Esophagus muscularis mucosa (tissue), 4 donors: ENCODE measurements at regions not wholly inside any gene's neighbourhood (a gene's known extent, or its start where the extent isn't known, plus 50 kb on each side); places are given as distances from the start of the nearest gene placed in this dataset.

ENCODE experiments used
- DNase-seq: peaks from one replicate; pipeline ENCODE4 v3.0.0-alpha.2; 2017; ENCODE audit errors: extremely low spot score
- H3K27ac ChIP-seq, 4 donors: fragments of 200-600 bp; sonication (generic); replicated peaks in 1 of 4; 1 replicate in 3 of 4; 2 replicates in 1 of 4; pipeline ENCODE4 v1.5.1; 2016 to 2019; ENCODE audit warnings: mild to moderate bottlenecking in 1 of 4
- H3K27me3 ChIP-seq, 4 donors: fragments of 200-600 bp; sonication (generic); one replicate each; pipeline versions ENCODE4 v1.5.1 to v1.6.0; 2016 to 2019
- H3K36me3 ChIP-seq, 4 donors: fragments of 200-600 bp; sonication (generic); one replicate each; pipeline ENCODE4 v1.5.1; 2016 to 2019
- H3K4me1 ChIP-seq, 4 donors: fragments of 200-600 bp; sonication (generic); one replicate each; pipeline ENCODE4 v1.5.1; 2016 to 2019
- H3K4me3 ChIP-seq, 4 donors: fragments of 200-600 bp; sonication (generic); 1 replicate in 2 of 4; 2 replicates in 2 of 4; pipeline ENCODE4 v1.5.1; 2016 to 2019; ENCODE audit warnings: mild to moderate bottlenecking in 4 of 4, moderate library complexity in 1 of 4
- H3K9me3 ChIP-seq, 4 donors: fragments of 200-600 bp; sonication (generic); 1 replicate in 3 of 4; 2 replicates in 1 of 4; pipeline ENCODE4 v1.5.1; 2016 to 2019
- EP300 ChIP-seq: sonication (generic); formaldehyde crosslinking; IDR thresholded peaks from one replicate; pipeline ENCODE4 v1.6.1; 2017; ENCODE audit warnings: antibody characterized with exemption
- POLR2A ChIP-seq: fragments of 450-650 bp; IDR thresholded peaks from one replicate; pipeline ENCODE4 v1.6.1; 2017; ENCODE audit warnings: antibody characterized with exemption, moderate library complexity, mild to moderate bottlenecking, low read depth
- POLR2AphosphoS5 ChIP-seq, 2 donors: sonication (generic); formaldehyde crosslinking; IDR thresholded peaks; one replicate each; pipeline ENCODE4 v1.6.1; 2017; ENCODE audit warnings: antibody characterized with exemption in 2 of 2
- WGBS: methylation state at CpG from one replicate; pipeline ENCODE4 v1.1.5; 2018; 5-methylcytosine and 5-hydroxymethylcytosine counted together
- intact Hi-C: fragments of 100-400 bp; cut with DNase I; formaldehyde crosslinking; loops from one replicate; pipeline ENCODE4 v1.15.1; 2023
- TF ChIP-seq, protein P1 (sequence below), 3 experiments: fragments of 200-600 bp in 2 of 3; fragments of 450-650 bp in 1 of 3; sonication (generic) in 2 of 3; IDR thresholded peaks; one replicate each; pipeline ENCODE4 v1.5.1; 2017 to 2019; ENCODE audit warnings: antibody characterized with exemption in 3 of 3, mild to moderate bottlenecking in 2 of 3, moderate library complexity in 1 of 3

DNA sequence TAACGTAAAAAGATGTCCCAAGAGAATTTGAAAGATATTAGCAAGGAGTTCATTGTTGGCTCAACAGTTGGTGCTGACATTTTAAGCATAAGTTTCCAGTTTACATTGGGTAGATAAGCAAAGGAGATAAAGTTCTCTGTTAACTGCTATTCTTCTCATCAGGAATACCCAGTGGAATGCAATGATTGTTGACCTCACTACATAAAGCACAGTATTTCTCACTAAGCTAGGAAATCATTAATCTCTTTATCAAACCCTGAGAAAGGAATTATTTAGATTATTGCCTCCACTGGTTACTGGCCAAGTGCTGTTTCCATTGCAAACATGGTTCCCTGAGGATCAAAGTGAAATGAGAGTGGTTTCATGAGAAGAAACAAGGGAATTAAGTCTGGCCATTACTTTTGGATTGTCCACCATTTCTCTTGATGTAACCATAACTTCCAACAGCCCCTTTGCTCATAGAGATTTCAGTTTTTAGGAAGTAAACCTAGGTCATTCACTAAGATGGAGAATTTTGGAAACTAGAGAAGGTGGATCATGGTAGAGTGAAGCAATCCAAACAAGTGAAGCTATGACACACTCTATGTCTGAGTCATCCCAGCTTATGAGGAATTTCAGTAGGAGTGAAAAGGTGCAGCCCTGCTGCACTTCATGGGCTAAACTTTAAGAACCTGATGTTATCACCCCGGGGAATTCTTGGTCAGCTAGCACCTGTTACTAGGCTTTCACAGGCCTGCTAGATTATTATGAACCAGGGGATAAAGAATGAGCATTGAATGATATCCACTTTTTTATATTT is 163.4 kb downstream of the AREG start:
- Histone ChIP-seq H3K9me3 (no peaks in the 10 kb centered on the region), H3K36me3 (no peaks in the 10 kb centered on the region), H3K27me3 (no peaks in the 10 kb centered on the region), H3K27ac (no peak overlapping the region), H3K4me1 (no peaks in the 10 kb centered on the region), H3K4me3 (no peak overlapping the region)
- TF ChIP-seq POLR2A (no peak), EP300 (no peak)
- TF ChIP-seq, protein P1, sequence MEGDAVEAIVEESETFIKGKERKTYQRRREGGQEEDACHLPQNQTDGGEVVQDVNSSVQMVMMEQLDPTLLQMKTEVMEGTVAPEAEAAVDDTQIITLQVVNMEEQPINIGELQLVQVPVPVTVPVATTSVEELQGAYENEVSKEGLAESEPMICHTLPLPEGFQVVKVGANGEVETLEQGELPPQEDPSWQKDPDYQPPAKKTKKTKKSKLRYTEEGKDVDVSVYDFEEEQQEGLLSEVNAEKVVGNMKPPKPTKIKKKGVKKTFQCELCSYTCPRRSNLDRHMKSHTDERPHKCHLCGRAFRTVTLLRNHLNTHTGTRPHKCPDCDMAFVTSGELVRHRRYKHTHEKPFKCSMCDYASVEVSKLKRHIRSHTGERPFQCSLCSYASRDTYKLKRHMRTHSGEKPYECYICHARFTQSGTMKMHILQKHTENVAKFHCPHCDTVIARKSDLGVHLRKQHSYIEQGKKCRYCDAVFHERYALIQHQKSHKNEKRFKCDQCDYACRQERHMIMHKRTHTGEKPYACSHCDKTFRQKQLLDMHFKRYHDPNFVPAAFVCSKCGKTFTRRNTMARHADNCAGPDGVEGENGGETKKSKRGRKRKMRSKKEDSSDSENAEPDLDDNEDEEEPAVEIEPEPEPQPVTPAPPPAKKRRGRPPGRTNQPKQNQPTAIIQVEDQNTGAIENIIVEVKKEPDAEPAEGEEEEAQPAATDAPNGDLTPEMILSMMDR (IDR thresholded peaks at IDR 0.05) = no peak
- 81% methylated on average over 2 of the region's 2 CpGs for WGBS
- no peak for DNase-seq
- intact Hi-C loops = no loop called here

DNA sequence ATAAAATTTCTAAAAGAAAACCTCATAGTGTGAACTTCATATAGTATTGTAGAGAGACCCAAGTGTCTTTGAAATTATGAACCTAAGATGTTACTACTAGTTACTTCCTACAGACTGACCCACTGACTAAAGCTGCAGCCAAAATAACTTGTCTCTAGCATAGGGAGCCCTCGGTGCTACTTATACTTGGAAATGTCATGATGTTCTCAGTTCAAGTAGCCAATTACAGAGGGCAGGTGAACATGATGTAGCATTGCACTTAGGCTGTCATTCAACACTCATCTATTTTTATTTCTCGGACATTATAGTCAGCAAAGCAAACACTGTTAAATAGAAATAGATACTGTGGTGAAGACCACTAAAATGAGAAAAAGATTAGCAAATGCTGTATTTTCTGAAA is 165.6 kb downstream of the AREG start:
- WGBS = 84% methylated on average over 2 of the region's 2 CpGs
- H3K4me3 ChIP-seq = no peak overlapping the region
- H3K36me3 ChIP-seq = no peaks in the 10 kb centered on the region
- H3K27ac ChIP-seq = no peak overlapping the region
- no peak for DNase-seq
- H3K27me3 ChIP-seq = no peaks in the 10 kb centered on the region
- intact Hi-C loops = no loop called here
- TF ChIP-seq POLR2A (no peak), EP300 (no peak), POLR2AphosphoS5 (IDR thresholded peaks at IDR 0.05) (no peak)
- TF ChIP-seq, protein P1 (IDR thresholded peaks at IDR 0.05) = no peak
- no peaks in the 10 kb centered on the region for H3K4me1 ChIP-seq
- no peaks in the 10 kb centered on the region for H3K9me3 ChIP-seq

DNA sequence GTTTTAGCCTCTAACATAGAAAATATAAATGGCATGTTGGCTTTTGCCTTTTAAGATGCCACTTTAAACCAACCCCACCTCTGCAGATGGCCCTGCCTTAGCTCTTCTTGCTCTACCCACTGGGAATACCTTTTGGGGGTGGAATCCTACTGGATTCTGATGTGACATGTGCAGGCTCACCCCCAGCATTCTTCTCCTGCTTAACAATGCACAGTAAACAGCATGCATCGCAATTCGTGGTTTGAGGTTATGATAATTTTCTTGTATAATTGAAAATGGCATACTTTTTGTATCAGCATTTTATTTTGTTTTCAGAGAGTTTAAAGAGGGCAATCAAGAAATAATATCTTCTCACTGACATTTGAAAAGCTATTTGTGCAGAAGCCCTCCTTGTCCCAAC is 167.9 kb downstream of the AREG start:
- Histone ChIP-seq H3K27me3 (no peaks in the 10 kb centered on the region), H3K4me1 (no peaks in the 10 kb centered on the region), H3K36me3 (no peaks in the 10 kb centered on the region), H3K27ac (no peak overlapping the region), H3K4me3 (no peak overlapping the region), H3K9me3 (peaks cover 0 to 3% (median 1%) of the 10 kb centered on the region in 4 donors)
- 93% methylated on average over 2 of the region's 2 CpGs for whole genome bisulfite sequencing
- no peak for DNase-seq
- TF ChIP-seq POLR2AphosphoS5 (IDR thresholded peaks at IDR 0.05) (no peak), EP300 (no peak), POLR2A (no peak)
- TF ChIP-seq, protein P1 (IDR thresholded peaks at IDR 0.05) = no peak
- intact Hi-C loops = no loop called here

DNA sequence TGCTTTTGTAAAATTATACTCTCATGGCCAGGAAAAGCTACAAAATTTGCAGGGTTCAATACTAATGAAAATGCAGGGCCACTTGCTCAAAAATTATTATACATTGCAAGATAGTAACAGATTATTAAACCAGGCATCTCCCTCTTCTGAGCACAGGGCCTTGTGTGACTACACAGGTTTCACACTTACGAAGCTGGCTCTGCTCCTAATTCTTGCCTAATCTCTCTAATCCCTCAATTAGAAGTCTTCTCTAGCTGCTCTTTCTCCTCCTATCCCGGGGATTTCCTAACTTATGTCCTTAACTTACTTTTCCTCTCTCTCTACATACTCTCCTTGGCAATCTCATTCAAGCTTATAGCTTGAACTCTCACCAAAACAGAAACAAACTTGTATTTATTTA is 168.3 kb downstream of the AREG start:
- Histone ChIP-seq H3K36me3 (no peaks in the 10 kb centered on the region), H3K27me3 (no peaks in the 10 kb centered on the region), H3K4me3 (no peak overlapping the region), H3K9me3 (peaks cover 0 to 3% (median 1%) of the 10 kb centered on the region in 4 donors), H3K4me1 (no peaks in the 10 kb centered on the region), H3K27ac (no peak overlapping the region)
- TF ChIP-seq, protein P1 (IDR thresholded peaks at IDR 0.05) = no peak
- no peak for TF ChIP-seq EP300
- TF ChIP-seq POLR2A = no peak
- no peak for TF ChIP-seq POLR2AphosphoS5 (IDR thresholded peaks at IDR 0.05)
- intact Hi-C loops = no loop called here
- DNase-seq = no peak
- WGBS = 88% methylated on average over 2 of the region's 2 CpGs

DNA sequence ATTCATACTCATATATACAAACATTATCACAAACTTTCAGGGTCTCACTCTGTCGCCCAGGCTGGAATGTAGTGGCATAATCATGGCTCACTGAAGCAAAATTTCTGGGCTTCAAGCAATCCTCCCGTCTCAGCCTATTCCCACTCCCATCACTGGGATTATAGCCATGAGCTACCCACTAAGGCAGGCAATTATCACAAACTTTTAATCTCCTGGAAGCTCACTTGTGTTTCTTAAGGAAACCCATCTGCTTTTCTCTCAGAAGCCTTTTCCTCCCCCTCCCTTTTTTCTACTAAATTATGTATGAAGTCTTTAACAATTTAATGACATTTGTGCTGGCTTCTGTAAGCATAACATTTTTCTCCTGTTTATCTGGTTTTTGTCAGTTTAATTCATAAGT is 170.5 kb downstream of the AREG start:
- WGBS = 72% methylated on average over 2 of the region's 2 CpGs
- no peaks in the 10 kb centered on the region for H3K27me3 ChIP-seq
- intact Hi-C loops = no loop called here
- H3K36me3 ChIP-seq = no peaks in the 10 kb centered on the region
- no peak for DNase-seq
- no peak for TF ChIP-seq POLR2AphosphoS5 (IDR thresholded peaks at IDR 0.05)
- TF ChIP-seq EP300 = no peak
- TF ChIP-seq, protein P1 (IDR thresholded peaks at IDR 0.05) = no peak
- TF ChIP-seq POLR2A = no peak
- peaks cover 0 to 21% (median 7%) of the 10 kb centered on the region in 4 donors for H3K4me1 ChIP-seq
- H3K27ac ChIP-seq = no peak overlapping the region
- H3K9me3 ChIP-seq = peaks cover 0 to 3% (median 1%) of the 10 kb centered on the region in 4 donors
- no peak overlapping the region for H3K4me3 ChIP-seq
